KMS-11 (cell line): ENCODE measurements at regions not wholly inside any gene's neighbourhood (a gene's known extent, or its start where the extent isn't known, plus 50 kb on each side); places are given as distances from the start of the nearest gene placed in this dataset.

Experiments
- H2AFZ ChIP-seq: fragments of 200-600 bp; sonication (generic); 2 replicates; pipeline ENCODE4 v1.6.1; 2016; ENCODE audit warnings: antibody characterized with exemption, mixed run types, low read depth
- H3K27ac ChIP-seq: fragments of 200-600 bp; sonication (generic); 2 replicates; pipeline ENCODE4 v1.6.1; 2016; ENCODE audit warnings: mild to moderate bottlenecking, mixed run types
- H3K27me3 ChIP-seq: fragments of 200-600 bp; sonication (generic); 2 replicates; pipeline ENCODE4 v1.6.1; 2017; ENCODE audit warnings: mild to moderate bottlenecking, low read depth, mixed run types, moderate library complexity; ENCODE audit not compliant: insufficient read depth
- H3K36me3 ChIP-seq: fragments of 200-600 bp; sonication (generic); 2 replicates; pipeline ENCODE4 v1.6.1; 2017; ENCODE audit warnings: mild to moderate bottlenecking, mixed run types; ENCODE audit not compliant: insufficient read depth
- H3K4me1 ChIP-seq: fragments of 200-600 bp; sonication (generic); 2 replicates; pipeline ENCODE4 v1.6.1; 2016; ENCODE audit warnings: mild to moderate bottlenecking, low read depth, mixed run types; ENCODE audit not compliant: poor library complexity, severe bottlenecking
- H3K4me2 ChIP-seq: fragments of 200-600 bp; sonication (generic); 2 replicates; pipeline ENCODE4 v1.7.0; 2016; ENCODE audit warnings: mild to moderate bottlenecking, mixed run types
- H3K4me3 ChIP-seq: fragments of 200-600 bp; sonication (generic); IDR thresholded peaks from 2 replicates; pipeline ENCODE4 v1.6.1; 2017; ENCODE audit warnings: low read depth, low read length, mixed read lengths; ENCODE audit not compliant: insufficient read depth
- H3K79me2 ChIP-seq: fragments of 200-600 bp; sonication (generic); 2 replicates; pipeline ENCODE4 v1.6.1; 2016; ENCODE audit warnings: low read depth, mixed run types; ENCODE audit not compliant: insufficient read depth
- H3K9ac ChIP-seq: fragments of 200-600 bp; sonication (generic); 2 replicates; pipeline ENCODE4 v1.6.1; 2016; ENCODE audit warnings: mild to moderate bottlenecking, mixed run types
- H4K20me1 ChIP-seq: fragments of 200-600 bp; sonication (generic); 2 replicates; pipeline ENCODE4 v1.6.1; 2016; ENCODE audit warnings: mild to moderate bottlenecking, mixed run types; ENCODE audit not compliant: insufficient read depth
- CTCF ChIP-seq: fragments of 200-600 bp; sonication (generic); conservative IDR thresholded peaks from 2 replicates; pipeline ENCODE4 v1.6.1; 2017; ENCODE audit warnings: low read depth, mild to moderate bottlenecking, antibody characterized with exemption, low read length, moderate library complexity, mixed read lengths

DNA sequence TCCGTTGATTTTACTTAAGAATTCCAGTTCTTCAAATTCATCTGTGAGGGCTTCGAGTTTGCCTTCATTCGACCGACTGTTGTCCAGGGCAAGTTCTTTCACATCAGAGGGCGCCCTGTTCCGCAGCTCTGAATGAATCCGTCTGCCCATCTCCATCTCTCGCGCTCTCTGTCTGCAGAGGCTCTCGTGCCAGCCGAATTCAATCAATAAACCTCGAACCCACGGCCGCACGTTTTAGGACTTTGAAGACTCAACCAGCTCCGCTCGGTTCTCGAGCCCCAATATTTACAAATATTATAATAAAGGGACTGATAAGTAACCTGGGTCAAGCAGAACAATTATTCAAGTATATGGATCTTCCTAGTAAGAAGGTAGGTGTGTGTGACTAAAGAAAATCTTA lies 556.4 kb upstream of the SMIM31 start:
- Histone ChIP-seq H3K27me3 (no peaks in the 10 kb centered on the region), H4K20me1 (no peaks in the 10 kb centered on the region)

DNA sequence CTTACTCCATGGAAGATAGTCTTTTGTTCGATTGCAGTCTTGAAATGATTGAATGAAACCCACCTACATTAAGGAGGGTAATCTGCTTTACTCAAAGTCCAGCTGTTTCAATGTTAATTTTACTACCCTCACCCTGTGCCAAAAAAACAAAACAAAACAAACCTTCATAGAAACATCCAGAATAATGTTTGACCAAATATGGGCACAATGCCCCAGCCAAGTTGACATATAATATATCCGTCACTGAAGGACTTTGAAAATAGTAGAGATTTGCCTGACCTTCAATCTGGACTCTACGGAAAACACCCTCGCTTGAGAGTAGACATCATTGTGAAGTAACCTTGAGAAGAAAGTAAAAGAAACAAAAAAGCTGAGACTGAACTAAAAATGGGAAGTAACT lies 550.5 kb upstream of the SMIM31 start:
- Histone ChIP-seq H3K4me1 (no peaks in the 10 kb centered on the region), H3K4me3 (no peak overlapping the region), H3K79me2 (no peaks in the 10 kb centered on the region), H3K9ac (no peak overlapping the region), H3K4me2 (no peak overlapping the region), H4K20me1 (no peaks in the 10 kb centered on the region), H2AFZ (no peak overlapping the region), H3K36me3 (no peaks in the 10 kb centered on the region), H3K27me3 (no peaks in the 10 kb centered on the region), H3K27ac (no peak overlapping the region)
- no peak for TF ChIP-seq CTCF

More for the DNA sequence above, 556.4 kb upstream of the SMIM31 start:
- H3K4me3 ChIP-seq: no peak overlapping the region
- no peak overlapping the region for H2AFZ ChIP-seq
- H3K4me2 ChIP-seq: no peak overlapping the region
- H3K36me3 ChIP-seq: no peaks in the 10 kb centered on the region
- no peaks in the 10 kb centered on the region for H3K79me2 ChIP-seq
- no peak overlapping the region for H3K27ac ChIP-seq
- no peak overlapping the region for H3K9ac ChIP-seq
- peaks cover 17% of the 10 kb centered on the region for H3K4me1 ChIP-seq
- TF ChIP-seq CTCF: no peak

DNA sequence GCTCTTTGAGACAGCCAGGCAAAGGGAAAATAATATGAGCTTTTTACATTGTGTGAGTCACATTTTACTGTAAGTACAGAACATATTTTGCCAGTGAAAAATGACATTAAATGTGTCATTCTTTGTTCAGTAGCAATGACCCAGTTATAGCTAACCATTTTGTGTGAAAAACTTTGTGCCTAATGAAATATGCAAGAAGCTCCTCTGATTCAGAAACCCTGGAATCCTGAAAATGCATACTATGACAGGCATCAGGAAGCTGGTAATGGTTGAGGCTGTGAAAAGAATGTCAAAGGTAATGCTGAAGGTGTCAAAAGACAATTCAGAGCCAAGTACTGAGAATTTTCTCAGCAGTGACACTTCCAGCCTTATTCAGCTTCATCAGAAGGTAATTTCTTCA lies 549.5 kb upstream of the SMIM31 start:
- Histone ChIP-seq H4K20me1 (no peaks in the 10 kb centered on the region), H3K4me2 (no peak overlapping the region), H3K27me3 (no peaks in the 10 kb centered on the region), H3K36me3 (no peaks in the 10 kb centered on the region), H3K27ac (no peak overlapping the region), H3K4me1 (no peaks in the 10 kb centered on the region), H2AFZ (no peak overlapping the region), H3K9ac (no peak overlapping the region), H3K4me3 (no peak overlapping the region), H3K79me2 (no peaks in the 10 kb centered on the region)
- no peak for TF ChIP-seq CTCF

DNA sequence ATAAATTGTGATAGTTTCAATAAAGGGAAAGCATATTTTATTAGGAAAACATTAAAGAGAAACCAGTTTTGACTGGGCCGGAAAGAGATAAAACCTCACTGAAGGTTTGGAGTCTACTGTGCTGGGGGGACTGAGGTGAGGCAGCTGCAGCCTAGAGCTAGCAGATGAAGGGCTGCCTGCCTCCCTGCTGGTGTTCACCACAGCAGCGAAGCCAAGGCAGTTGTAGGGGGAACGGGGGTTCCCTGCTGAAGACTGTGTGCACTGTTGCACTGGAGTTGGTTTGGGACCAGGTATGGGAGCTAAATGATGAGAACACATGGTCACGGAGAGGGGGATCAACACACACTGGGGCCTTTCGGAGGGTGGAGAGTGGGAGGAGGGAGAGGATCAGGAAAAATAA lies 546.5 kb upstream of the SMIM31 start:
- Histone ChIP-seq H3K79me2 (no peaks in the 10 kb centered on the region), H3K4me3 (no peak overlapping the region)

More for the DNA sequence above, 546.5 kb upstream of the SMIM31 start:
- Histone ChIP-seq H3K9ac (no peak overlapping the region), H4K20me1 (no peaks in the 10 kb centered on the region), H2AFZ (no peak overlapping the region), H3K4me2 (no peak overlapping the region), H3K27me3 (no peaks in the 10 kb centered on the region), H3K27ac (no peak overlapping the region), H3K4me1 (no peaks in the 10 kb centered on the region), H3K36me3 (no peaks in the 10 kb centered on the region)
- no peak for TF ChIP-seq CTCF
